Hepatic stellate cell (primary cell): ENCODE measurements at regions not wholly inside any gene's neighbourhood (a gene's known extent, or its start where the extent isn't known, plus 50 kb on each side); places are given as distances from the start of the nearest gene placed in this dataset.
"Not testable (repeated sequence)": the region's sequence is repeated elsewhere in the genome, so short reads cannot be mapped to it uniquely, and the experiment has no call there.

Source experiments
- DNase-seq: peaks from one replicate; pipeline ENCODE4 v3.0.0; 2011; ENCODE audit warnings: low spot score

DNA sequence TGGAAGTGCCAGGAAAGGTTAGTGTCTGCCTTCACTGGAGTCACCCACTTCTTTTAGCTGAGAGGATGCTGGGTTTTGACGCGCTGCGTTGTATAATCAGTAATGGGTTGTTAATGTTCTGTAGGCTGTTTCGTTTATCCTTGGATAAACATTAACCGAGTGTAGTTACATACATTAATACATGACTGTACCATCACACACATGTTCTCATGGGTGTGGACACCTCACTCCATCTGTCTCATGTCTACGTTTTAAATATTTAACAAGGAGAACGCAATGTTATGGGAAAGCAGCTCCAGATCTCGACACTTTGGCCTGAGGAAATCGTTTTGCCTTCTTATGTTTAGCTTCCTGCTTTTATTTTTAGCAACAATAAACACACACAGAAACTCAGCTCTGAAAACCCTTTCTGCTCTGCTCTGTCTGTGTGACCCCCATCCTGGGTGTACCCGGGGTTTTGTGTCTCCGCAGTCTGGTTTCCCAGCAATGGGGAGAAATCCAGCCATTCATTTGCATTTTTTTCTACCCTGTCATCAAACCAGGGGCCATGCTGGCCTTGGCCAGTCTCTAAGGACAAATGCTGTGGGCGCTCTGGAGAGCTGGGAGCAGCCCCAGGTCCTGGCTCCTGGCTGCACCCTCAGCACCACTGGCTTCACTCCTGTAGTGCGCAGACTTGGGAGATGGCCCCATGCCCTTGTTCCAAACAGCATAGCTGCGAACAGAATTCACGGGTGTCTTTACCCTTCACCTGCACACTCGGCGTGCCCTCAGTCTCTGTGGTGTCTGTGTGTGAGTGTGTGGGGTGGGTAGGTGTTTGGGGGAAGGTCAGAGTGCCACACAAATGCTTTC lies 110.8 kb downstream of the ERMARD start:
- DNase-seq = no peak

DNA sequence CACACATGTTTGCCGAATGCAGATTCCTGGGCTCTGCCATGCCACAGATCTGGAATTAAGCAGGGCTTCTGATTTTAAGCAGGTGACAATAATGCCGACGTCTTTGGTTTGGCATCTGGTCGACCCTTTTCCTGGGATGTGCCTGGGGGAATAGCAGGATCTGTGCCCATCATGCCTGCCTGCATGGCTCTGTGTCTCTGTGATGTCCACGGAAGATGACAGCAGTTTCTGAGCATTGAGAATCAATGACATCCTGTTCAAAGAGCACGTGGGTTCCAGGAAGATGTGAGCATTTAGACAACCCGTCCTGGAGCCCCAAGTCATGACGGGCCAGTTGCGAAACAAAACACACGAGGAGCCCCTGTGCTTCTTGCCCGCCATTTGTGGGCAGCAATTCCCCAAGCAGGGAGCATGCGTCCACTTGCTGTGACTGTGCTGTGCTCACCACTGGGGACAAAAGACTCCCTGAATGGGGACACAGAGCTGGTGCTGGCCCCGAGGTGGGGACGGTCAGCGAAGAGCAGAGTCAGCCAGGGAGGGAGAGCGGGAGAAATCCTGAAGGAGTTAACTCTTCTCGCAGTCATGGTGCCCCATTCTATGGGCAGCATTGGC lies 110.1 kb downstream of the ERMARD start:
- DNase-seq = no peak

DNA sequence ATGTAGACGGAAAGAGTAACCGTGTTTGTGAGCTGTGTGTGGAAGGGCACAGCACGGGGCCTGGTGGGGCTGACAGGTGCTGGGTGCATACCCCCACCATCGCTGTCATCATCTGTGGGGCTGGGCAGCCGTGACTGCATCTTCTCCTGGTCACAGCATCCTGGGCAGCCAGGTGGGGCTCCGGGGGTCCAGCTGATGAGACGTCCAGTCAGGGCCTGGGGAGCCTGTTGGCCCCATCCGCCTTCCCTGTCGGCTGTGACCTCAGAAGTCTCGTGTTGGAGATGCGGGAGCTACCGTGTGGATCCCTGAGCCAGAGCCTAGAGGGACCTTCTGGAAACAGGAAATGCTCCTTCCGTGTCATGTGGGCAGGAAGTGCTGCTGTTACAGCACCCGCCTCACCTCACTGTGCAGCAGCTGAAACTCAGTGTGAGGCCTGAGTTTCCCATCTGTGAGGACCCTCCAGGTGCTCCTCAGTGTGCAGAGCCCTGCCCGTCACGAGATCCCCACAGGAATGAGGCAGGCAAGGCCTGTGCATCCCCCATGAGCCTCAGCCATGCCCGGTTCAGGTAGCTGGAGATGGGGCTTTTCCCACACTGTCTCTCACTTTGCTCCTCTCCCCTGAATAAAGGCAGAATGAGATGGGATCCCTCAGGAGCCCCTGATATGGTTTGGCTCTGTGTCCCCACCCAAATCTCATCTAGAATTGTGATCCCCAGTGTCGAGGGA lies 108.7 kb downstream of the ERMARD start:
- DNase-seq = no peak

DNA sequence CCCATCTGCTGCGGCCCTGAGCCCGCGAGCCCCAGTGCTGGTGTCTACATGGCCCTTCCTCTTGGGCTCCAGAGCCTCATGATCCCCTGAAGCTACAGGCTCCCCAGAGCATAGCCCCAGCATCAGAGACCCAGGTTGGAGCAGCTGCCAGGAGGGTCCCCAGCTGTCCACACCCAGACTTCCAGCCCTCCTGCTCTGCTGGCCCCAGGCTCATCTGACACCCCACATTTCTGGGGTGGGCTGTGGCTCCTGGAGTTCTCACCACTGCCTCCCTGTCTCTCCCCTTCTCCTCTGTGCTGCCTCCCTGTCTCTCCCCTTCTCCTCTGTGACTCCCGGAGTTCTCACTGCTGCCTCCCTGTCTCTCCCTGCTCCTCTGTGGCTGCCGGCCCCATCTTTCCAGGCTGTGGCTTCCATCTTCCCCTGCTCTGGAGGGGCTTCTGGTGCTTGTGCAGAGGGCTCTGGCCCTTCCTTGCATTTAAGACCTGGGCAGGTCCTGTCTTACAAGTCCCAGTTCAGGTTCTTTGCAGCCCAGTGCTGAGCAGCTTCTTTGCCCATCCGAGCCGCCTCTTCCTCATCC lies 108.1 kb downstream of the ERMARD start:
- DNase-seq = no peak

DNA sequence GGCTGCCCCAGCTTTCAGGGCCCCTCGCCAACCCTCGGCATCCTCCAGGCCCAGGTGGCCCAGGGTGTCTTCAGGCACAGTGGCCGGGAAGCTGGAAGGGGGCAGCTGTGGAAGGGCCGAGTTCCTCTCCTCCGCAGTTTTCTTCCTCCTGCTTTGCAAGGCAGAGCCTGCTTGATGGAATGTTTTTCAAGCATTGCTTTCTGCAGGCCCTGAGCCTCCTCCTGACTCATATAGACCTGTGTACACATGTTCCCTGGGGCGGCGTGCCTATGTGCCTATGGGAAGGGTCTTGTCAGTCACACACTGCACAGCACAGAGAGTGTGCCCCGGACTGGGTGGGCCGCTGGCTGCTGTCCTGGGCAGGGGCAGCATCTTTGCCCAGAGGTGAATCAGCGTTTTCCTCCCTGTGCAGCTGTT lies 107.5 kb downstream of the ERMARD start:
- no peak for DNase-seq

DNA sequence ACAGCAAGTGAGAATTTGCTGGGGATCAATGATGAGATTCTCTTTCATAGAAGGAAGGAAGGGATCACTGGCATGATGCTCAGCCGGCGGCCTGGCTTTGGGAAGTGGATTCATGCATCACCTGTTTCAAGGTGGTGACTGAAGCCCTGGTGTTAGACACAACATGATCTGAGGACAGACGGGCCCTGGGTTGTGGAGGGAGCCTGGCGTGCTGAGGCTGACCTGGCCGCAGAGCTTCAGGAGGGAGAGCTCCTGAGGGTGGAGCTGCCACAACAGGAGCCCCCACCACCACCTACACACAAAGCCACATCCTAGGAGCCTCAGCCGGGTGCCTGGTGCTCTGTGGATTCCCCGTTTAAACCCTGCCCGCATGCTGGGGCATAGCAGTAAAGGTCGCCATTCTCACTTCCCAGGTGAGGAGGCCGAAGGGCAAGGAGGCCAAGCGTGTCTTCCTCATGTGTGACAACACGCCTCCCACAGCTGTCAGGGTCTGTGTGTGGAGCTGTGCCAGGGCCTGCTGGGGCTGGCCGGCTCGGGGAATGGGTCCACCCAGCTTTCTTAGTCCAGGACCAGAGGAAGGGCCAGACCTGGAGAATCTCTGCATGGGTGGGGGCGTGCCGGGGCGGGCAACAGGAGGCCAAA lies 107.0 kb downstream of the ERMARD start:
- no peak for DNase-seq

DNA sequence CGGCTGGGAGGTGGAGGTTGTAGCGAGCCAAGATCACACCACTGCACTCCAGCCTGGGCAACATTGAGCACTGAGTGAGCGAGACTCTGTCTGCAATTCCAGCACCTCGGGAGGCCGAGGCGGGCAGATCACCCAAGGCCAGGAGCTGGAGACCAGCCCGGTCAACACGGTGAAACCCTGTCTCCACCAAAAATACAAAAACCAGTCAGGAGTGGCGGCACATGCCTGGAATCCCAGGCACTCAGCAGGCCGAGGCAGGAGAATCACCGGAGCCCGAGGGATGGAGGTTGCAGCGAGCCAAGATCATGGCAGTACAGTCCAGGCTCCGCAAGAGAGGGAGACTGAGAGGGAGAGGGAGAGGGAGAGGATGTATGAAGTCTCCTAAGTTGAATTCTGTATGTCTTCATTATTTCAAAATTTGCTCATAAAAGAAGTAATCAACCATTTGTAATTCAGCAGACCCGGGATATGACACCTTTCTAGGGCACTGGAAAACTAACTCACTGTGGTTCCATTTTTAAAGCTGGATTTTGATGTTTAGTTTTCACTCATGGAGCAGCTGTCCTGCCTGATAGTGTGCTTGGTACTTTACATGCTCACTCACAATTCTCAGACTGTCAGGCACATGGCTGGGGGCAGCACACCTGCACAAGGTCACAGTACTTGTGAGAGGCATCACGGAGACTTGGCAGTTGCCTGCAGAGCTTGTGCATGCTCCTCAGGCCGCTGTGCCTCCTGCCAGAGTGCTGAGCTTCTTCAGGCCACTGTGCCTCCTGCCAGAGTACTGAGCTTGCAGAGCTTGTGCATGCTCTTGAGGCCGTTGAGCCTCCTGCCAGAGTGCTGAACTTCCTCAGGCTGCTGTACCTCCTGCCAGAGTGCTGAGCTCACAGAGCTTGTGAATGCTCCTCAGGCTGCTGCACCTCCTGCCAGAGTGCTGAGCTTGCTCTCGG lies 106.2 kb downstream of the ERMARD start:
- DNase-seq = no peak

DNA sequence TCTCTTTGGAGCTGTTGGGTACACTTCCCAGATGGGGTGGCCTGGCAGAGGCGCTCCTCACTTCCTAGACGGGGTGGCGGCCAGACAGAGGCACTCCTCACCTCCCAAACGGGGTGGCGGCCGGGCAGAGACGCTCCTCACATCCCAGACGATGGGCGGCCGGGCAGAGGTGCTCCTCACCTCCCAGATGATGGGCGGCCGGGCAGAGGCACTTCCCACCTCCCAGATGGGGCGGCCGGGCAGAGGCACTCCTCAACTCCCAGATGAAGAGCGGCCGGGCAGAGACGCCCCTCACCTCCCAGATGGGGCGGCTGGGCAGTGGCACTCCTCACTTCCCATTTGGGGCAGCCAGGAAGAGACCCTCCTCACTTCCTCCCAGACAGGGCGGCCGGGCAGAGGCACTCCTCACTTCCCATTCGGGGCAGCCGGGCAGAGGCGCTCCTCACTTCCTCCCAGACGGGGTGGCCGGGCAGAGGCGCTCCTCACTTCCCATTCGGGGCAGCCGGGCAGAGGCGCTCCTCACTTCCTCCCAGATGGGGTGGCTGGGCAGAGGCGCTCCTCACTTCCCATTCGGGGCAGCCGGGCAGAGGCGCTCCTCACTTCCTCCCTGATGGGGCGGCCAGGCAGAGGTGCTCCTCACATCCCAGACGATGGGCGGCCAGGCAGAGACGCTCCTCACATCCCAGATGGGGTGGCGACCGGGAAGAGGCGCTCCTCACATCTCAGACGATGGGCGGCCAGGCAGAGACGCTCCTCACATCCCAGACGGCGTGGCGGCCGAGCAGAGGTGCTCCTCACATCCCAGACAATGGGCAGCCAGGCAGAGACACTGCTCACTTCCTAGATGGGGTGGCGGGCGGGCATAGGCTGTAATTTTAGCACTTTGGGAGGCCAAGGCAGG lies 105.3 kb downstream of the ERMARD start:
- DNase-seq = not testable (repeated sequence)

DNA sequence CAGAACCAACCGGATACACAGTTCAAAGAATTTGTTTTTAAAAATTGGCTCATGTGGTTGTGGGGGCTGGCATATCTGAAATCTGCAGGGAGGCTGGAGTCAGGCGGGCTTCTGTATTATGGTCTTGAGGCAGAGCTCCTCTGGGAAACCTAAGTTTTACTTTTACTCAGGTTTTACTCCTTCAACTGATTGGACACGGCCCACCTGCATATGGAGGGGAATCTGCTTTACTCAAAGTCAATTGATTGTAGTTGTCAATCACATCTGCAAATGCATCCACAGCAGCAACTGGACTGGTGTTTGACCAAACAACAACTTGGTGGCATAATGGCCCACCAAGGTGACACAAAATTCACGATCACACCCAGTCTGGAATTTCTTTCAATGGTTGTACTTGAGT lies 103.4 kb downstream of the ERMARD start:
- DNase-seq = no peak

DNA sequence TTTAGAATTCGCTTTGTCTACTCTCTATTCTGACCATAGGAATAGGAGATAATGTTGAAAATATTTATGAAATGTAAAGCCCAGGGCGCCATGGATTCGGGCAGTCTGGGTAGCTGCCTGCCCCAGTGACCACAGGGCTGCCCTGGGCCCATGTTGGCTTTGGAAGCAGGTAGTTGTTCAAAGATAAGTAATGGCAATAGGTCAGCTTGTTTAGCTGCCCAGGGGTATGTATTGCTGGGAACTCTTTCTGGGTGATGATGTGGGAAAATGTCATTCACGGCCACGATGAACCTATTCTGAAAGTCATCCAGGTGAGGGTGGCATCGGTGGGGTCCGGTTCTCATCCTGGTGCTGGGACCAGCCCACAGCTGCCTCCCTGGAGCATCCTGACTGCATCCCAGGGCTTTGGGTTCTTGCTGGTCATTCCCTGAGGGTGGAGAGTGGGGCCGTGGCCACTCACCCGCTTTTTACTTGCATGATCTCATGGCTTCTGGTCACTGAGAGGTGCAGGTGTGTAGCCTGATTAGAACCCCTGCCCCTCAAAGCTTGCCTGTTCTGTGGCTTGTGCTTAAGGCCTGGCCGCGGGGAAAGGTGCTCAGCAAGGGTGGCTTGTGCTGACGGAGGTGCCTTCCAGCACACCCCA lies 102.8 kb downstream of the ERMARD start:
- DNase-seq = no peak

DNA sequence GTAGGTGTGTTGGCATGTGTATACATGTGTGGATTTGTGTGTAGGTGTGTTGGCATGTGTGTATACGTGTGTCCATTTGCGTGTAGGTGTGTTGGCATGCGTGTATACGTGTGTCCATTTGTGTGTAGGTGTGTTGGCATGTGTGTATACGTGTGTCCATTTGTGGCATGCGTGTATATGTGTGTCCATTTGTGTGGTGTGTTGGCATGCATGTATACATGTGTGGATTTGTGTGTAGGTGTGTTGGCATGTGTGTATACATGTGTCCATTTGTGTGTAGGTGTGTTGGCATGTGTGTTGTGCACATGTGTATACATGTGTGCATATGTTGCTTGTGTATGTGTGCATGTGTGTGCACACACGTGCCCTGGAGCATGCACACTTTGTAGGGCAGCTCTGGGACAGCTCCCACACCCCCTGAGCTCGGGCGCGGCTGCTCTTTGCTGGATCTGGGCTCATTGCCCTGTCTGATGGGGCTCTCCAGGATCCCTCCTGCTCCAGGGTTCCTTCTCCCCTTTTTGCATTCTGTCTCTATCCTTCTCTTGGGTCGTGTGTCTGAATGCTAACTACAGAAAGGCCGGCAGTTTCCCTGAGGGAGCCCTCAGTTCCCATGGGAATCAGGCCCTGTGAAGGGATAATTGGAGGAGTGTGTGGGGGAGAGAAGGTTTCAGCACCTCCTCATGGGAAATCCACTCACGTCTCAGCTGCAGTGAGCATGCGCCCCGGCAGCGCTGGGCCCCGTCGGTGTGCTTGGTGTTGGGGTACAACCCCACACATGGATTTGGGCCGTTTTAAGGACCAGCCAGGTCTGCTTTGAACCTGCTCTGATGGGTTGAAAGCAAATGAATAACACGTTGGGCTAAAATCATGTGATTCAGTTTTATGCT lies 102.0 kb downstream of the ERMARD start:
- no peak for DNase-seq

DNA sequence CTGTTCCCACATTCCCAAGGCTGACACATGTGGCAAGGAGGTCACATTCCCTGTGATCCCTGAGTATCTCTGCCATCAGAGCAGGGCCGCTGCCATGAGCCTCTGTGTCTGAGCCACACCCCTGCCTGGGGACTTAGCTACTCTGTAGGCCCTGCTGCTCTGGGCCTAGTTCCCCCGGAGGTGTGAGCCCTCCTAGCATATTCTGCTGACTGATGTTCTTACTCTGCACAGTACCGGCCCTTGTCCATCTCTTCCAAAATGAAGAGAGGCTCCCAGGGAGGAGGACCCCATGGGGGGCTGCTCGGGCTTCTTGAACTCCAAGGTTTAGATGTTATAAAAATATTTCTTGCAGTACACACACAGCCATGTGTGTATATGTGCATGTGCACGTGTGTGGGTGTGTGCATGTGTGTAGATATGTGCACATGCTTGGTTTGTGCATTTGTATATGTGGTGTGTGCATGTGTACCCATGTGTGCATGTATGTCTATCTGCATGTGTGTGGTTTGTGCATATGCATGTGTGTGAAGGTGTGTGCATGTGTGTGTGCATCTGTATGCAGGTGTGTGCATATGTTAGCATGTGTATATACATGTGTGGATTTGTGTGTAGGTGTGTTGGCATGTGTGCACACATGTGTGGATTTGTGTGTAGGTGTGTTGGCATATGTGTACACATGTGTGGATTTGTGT lies 101.2 kb downstream of the ERMARD start:
- no peak for DNase-seq

DNA sequence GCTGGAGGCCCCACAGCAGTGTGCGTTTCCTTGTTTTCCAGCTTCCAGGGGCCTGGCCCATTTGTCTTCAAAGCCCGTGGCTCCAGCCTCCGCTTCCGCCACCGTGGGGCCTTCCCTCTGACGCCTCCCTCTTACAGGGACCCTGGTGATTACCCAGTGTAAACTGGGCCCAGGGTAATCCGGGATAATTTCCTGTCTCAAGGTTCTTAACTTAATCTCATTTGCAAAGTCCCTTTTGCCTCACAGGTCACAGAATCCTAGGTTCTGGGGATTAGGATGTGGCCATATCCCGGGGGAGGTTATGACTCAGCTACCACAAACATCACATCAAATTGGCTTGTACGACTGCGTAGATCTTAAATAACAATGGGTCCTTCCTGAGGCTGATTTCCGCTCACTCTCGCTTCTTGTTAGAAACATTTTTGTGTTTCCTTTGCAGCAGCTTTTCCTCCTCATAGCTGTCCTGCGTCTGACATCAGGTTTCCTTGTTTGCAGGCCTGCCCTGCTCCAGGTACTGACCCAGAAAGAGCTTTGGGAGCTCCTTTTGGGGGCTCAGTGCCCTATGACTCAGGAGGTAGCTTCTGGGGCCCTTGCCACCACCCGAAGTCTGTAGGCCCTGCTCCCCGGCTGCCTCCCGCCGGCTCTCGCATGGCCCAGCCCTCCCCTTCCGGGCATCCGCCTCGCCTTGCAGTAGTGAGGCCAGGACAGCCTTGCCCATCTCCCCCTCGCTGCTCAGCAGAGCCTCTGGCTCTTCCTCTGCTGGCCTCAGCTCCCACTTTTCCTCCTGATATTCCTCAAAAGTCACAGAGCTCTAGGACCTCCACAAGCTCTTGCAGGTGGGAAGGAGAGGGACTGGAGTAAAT lies 100.5 kb downstream of the ERMARD start:
- no peak for DNase-seq

DNA sequence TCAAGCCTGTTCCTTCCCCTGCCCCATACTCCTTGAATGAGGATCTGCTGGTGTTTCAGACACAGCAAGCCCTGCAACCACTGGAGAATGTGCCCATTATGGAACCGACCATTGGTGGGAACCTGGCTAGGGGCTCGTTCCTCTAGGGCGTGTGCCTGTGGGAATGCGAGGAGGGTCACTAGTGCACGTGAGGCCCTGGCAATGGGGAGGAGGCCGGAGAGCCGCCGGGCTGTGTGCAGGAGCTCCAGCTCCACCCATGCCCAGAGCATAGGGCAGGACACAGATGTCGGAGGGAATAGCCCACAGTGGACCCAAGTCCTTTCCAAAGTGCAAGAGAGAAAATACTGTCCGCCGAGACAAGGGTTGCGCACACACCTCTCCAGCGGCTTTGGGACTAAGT lies 99.3 kb downstream of the ERMARD start:
- no peak for DNase-seq

DNA sequence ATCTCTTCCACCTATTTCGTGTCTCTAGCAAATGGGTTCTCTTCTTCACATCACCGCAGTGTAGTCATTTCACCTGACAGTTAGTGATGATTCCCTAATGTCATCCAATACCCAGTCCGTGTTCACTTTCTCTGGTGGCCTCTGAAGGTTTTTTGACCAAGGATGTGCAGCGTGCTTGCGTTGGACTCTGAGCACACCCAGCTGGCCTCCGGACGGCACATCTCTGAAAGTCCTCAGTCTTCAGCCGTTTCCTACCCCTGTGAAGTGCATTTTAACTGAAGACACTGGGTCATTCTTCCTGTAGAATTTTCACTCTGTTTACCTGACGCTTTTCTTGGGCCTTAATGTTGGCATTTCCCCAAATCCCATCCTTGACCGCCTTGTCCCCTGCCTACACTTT lies 98.7 kb downstream of the ERMARD start:
- no peak for DNase-seq

DNA sequence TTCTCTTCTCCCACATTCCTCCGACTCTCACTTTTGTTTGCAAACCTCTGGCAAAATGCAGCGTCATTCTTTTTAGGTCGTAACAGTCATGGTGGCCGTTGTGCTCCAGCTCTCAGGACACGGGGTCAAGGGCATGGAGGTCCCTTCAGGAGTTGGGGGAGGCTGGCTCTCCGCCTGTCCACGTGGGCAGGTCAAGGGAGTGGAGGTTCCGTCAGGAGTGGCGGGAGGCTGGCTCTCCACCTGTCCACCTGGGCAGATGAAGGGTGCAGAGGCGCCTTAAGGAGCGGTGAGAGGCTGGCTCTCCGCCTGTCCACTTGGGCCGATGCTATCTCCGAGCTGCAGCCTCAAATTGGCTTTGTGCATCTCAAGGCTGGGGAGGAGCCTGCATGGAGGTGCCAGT lies 98.0 kb downstream of the ERMARD start:
- no peak for DNase-seq

DNA sequence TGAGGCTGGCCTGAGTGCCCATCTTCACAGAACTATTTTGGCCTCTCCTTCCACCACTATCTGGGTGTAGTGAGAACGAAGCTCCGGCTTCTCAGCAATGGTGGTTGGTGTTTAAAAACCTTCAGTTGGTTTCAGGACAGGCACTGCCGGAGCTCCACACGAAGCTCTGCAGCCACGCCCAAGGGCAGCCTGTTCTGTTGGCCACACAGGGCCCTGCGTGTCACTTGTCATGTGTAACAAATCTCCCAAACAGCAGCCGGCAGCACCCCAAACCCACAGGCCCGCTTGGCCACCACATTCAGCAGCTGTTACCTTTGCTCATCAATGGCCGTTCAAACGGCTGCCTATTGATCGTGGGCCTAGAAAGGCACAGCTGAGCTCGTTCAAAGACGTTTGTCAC lies 97.5 kb downstream of the ERMARD start:
- DNase-seq = no peak
